SW480 (cell line): ENCODE measurements at regions not wholly inside any gene's neighbourhood (a gene's known extent, or its start where the extent isn't known, plus 50 kb on each side); places are given as distances from the start of the nearest gene placed in this dataset.
A peak's percentile ranks its signal among the peaks of the same experiment; 100 is the strongest.
"Not testable (repeated sequence)": the region's sequence is repeated elsewhere in the genome, so short reads cannot be mapped to it uniquely, and the experiment has no call there.

ENCODE experiments used
- DNase-seq: peaks from one replicate; pipeline ENCODE4 v3.0.0-alpha.2; 2016; ENCODE audit warnings: low spot score

GRCh38 chrX:2640436-2641150 is 50.5 kb upstream of the CD99 start:
- DNase-seq, result no peak

DNA sequence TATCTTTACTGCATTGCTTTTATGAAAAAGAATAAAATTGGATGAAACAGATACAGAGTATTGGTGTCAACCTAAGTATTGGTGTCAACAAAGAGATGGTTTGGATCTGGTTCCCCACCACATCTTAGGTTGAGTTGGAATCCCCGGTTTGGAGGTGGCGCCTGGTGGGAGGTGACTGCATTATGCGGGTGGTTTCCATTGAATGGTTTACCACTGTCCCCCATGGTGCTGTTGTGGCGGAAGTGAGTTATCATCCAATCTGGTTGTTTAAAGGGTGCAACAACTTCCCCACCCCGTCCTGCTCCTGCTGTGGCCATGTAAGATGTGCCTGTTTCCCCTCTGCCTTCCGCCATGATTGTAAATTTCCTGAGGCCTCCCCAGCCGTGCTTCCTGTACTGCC is 52.8 kb upstream of the CD99 start:
- DNase-seq, result no peak

- no peak for DNase-seq
Measured at GRCh38 chrX:2635342-2635741, 55.8 kb upstream of the CD99 start.

- no peak for DNase-seq
Measured at GRCh38 chrX:2632533-2633504, 58.3 kb upstream of the CD99 start.

DNA sequence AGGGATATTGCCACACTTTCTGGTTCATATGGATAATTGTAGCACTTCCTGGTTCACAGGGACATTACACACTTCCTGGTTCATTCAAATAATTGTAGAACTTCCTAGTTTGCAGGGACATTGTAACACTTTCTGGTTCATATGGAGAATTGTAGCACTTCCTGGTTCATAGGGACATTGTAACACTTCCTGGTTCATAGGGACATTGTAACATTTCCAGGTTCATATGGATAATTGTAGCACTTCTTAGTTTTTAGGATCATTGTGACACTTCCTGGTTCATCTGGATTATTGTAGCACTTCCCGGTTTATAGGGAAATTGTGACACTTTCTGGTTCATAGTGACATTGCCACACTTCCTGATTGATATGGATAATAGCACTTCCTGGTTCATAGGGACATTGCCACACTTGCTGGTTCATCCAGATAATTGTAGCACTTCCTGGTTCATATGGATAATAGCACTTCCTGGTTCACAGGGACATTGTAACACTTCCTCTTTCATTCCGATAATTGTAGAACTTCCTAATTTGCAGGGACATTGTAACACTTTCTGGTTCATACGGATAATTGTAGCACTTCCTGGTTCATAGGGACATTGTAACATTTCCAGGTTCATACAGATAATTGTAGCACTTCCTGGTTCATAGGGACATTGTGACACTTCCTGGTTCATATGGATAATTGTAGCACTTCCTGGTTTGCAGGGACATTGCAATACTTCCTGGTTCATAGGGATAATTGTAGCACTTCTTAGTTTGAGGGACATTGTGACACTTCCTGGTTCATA is 59.2 kb upstream of the CD99 start:
- no peak for DNase-seq

DNA sequence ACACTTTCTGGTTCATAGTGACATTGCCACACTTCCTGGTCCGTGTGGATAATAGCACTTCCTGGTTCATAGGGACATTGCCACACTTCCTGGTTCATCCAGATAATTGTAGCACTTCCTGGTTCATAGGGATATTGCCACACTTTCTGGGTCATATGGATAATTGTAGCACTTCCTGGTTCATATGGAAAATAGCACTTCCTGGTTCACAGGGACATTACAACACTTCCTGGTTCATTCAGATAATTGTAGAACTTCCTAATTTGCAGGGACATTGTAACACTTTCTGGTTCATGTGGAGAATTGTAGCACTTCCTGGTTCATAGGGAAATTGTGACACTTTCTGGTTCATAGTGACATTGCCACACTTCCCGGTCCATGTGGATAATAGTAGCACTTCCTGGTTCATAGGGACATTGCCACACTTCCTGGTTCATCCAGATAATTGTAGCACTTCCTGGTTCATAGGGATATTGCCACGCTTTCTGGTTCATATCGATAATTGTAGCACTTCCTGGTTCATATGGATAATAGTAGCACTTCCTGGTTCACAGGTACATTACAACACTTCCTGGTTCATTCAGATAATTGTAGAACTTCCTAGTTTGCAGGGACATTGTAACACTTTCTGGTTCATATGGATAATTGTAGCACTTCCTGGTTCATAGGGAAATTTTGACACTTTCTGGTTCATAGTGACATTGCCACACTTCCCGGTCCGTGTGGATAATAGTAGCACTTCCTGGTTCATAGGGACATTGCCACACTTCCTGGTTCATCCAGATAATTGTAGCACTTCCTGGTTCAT is 60.0 kb upstream of the CD99 start:
- DNase-seq, result not testable (repeated sequence)

DNA sequence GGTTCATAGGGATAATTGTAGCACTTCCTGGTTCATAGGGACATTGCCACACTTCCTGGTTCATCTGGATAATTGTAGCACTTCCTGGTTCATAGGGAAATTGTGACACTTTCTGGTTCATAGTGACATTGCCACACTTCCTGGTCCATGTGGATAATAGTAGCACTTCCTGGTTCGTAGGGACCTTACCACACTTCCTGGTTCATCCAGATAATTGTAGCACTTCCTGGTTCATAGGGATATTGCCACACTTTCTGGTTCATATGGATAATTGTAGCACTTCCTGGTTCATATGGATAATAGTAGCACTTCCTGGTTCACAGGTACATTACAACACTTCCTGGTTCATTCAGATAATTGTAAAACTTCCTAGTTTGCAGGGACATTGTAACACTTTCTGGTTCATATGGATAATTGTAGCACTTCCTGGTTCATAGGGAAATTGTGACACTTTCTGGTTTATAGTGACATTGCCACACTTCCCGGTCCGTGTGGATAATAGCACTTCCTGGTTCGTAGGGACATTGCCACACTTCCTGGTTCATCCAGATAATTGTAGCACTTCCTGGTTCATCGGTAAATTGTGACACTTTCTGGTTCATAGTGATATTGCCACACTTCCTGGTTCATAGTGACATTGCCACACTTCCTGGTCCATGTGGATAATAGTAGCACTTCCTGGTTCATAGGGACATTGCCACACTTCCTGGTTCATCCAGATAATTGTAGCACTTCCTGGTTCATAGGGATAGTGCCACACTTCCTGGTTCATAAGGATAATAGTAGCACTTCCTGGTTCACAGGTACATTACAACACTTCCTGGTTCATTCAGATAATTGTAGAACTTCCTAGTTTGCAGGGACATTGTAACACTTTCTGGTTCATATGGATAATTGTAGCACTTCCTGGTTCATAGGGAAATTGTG is 60.8 kb upstream of the CD99 start:
- not testable (repeated sequence) for DNase-seq

GRCh38 chrX:2629316-2630007 is 61.6 kb upstream of the CD99 start:
- no peak for DNase-seq

DNA sequence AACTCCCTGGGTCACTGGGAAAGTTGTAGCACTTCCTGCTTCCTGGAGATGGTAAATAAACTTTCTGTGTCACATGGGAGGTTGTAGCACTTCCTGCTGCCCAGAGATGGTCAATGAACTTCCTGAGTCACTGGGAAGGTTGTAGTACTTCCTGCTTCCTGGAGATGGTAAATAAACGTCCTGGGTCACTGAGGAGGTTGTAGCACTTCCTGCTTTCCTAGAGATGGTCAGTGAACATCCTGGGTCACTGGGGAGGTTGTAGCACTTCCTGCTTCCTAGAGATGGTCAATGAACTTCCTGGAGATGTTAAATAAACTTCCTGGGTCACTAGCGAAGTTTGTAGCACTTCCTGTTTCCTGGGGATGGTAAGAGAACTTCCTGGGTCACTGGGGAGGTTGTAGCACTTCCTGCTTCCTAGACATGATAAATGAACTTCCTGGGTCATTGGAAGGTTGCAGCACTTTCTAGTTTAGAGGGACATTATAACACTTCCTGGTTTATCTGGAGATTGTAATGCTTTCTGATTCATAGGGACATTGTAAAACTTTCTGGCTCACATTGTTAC is 62.3 kb upstream of the CD99 start:
- no peak for DNase-seq

DNA sequence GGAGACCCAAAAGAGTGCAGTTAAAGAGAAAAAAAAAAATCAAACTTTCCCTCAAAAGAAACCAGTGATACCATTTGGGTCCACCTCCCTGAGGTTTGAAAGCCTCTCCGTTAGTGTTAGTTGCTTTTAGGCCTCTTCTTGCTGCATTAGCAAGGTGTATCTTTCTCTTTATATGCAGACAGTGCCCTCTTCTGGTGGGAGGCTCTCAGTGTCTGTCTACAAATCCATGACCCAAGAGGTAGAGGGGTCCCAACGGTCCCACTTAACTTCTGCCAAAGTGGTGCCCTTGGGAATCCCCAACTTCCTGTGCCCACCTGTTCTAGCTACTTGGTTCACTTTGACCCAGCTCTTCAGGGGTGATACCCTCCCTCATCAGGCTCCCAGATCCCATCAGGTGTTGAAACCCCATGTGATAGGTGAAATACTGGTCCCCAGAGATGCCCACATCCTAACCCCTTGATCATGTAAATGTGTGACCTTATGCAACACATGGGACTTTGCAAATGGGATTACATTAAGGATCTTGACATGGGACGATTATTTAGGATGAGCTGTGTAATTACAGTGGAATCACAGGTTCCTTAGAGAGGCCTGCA is 63.7 kb upstream of the CD99 start:
- DNase-seq, result peak; percentile 47

DNA sequence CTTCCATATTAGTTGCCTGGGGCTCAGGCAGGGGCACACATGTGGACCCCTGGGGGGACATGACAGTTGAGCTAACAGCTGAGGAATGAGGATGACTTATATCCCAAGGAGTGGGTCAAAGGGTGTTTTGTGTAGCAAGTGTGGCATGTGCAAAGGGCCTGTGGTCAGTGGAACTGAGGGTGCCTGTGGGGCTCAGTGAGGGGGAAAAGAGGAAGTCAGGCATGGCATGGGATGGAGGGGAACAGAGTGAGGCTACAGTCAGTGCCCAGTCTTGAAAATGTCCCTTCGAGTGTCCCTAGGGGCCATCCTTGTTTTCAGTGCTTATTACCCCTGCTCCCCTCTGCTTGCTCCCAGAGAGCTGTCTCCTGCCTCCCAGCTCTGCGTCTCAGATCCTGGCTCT is 64.3 kb upstream of the CD99 start:
- DNase-seq, result no peak

DNA sequence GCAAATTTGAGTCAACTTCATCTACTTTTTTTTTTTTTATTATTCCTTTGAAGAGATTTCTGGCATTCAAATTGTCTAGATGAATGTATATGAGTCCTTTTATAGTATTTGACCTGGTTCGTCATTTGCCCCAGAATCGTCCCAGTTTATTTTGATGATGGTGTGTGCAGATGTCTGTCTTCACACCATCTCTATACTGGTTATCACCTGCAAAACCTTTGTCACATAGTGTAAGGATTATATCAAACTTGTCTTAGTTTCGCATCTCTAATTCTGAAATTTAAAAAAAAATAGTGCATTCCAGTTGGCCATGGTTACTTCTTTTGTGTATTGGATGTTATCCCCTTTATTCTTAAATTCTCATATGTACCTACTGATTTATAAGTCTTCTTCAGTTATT is 70.5 kb upstream of the CD99 start:
- DNase-seq, result no peak

DNA sequence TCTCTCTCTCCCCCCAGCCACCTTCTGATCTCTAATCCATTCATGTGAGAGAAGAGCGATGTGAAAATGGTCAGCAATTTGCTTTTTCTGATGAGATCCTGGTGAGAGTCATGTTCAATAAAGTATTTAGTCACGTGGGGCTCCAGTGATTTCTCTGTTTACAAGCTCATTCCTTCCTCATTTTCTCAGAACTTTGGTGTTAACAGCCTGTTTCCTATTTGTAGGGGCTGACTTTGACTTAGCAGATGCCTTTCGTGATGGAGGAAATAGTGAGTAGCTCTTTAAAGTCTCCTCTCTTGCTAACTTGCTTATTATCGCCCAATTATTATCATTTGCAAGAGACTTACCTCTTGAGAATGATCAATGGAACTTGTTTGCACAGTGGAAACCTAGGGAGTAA is 72.6 kb upstream of the CD99 start:
- no peak for DNase-seq

DNA sequence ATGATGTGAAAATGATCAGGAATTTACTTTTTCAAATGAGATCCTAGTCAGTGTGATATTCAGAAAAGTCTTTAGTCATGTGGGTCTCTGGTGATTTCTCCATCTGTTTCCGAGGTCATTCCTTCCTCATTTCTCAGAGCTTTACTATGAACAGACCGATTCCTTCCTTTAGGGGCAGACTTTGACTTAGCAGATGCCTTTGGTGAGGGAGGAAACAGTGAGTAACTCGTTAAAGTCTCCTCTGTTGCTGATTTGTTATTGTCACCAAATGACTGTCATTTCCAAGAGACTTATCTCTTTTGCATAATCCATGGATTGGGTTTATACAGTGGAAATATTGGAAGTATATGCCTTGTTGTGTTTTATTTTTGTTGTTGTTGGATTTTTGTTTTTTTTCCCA is 76.2 kb upstream of the CD99 start:
- no peak for DNase-seq

DNA sequence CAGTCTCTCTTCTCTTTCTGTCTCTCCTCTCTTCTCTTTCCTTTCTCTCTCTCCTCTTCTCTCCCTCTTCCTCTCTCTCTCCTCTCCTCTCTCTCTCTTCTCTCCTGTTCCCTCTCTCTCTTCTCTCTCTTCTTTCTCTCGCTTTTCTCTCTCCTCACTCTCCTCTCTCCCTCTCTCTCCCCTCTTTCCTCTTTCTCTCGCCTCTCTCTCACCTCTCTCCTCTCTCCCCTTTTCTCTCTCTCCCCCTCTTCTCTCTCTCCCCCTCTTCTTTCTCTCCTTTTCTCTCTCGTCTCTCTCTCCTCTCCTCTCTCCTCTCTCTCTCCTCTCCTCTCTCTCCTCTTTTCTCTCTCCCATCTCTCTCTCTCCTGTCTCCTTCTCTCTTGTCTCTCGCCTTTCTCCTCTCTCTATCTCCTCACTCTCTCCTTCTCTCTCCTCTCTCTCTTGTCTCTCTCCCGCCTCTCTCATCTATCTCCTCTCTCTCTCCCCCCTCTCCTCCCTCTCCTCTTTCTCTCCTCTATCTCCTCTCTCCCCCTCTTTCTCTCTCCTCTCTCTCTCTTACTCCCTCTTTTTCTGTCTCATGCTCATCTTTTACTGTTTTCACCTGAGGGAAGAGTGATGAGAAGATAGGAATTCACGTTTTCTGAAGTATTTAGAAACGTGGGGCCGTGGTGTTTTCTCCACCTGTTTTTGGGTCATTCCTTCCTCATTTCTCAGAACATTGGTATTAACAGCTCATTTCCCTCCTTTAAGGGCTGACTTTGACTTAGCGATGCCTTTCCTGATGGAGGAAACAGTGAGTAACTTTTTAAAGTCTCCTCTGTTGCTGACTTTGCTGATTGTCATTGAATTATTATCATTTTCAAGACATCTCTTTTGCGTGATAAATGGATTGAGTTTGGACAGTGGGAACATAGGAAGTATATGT is 80.6 kb upstream of the CD99 start:
- no peak for DNase-seq

DNA sequence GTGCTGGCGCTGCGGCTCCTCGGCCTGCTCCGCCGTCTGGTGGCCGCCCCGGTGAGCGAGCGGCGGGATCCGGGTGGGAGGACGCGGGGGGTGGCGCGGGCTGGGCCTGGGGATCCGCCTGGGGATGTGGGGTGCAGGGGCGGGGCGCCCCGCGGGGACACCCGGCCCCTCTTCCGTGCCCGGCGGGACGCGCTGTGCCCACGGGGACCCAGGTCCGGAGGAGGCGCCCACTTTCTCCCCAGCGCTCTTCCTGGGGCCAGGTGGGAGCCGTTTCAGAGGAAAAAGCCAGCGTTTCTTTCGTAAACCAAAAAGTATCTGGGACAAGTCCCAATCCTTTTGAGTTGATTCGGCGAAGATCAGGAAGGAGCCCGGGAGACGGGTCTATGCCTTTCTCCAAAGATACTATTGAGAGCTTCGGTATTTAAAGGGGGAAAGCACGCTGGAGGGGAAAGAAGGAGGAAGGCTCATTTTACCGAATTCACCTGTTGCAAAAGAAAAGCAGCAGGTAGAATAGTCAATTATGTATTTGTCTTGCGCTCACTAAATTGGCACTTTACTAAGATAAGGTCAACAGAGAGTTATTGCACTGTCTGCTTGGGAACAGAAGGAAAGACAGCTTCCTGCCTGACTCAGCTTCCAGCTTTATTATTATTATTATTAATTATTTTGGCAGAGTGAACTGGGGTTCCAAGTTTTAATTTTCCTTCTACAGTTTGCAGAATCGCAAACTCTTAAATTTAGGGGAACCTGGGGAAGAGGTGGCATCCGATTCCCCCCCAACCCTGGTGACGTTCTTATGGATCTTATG is 81.5 kb upstream of the CD99 start:
- peak; percentile 14 for DNase-seq
